Smooth muscle cell (in vitro differentiated cells): ENCODE measurements at regions not wholly inside any gene's neighbourhood (a gene's known extent, or its start where the extent isn't known, plus 50 kb on each side); places are given as distances from the start of the nearest gene placed in this dataset.

Experiments
- DNase-seq: peaks from one replicate; lab custom pipeline; 2025; ENCODE audit not compliant: unreplicated experiment; lab: John Stamatoyannopoulos, UW
- H2AFZ ChIP-seq: fragments of 200-600 bp; sonication (generic); 2 replicates; pipeline ENCODE4 v1.6.0; 2016; ENCODE audit warnings: antibody characterized with exemption, low read depth, mild to moderate bottlenecking
- H3F3A ChIP-seq: fragments of 200-600 bp; sonication (generic); 2 replicates; pipeline ENCODE4 v1.6.0; 2017; ENCODE audit warnings: antibody characterized with exemption, low read depth
- H3K27ac ChIP-seq: fragments of 200-600 bp; sonication (generic); 2 replicates; pipeline ENCODE4 v1.5.1; 2016; ENCODE audit warnings: low read depth, mild to moderate bottlenecking
- H3K27me3 ChIP-seq: fragments of 200-600 bp; sonication (generic); 2 replicates; pipeline ENCODE4 v1.6.1; 2016; ENCODE audit warnings: low read depth, mild to moderate bottlenecking
- H3K36me3 ChIP-seq: fragments of 200-600 bp; sonication (generic); 2 replicates; pipeline ENCODE4 v1.5.1; 2016; ENCODE audit warnings: low read depth
- H3K4me1 ChIP-seq: fragments of 200-600 bp; sonication (generic); 2 replicates; pipeline ENCODE4 v1.5.1; 2016; ENCODE audit warnings: low read depth
- H3K4me2 ChIP-seq: fragments of 200-600 bp; sonication (generic); 2 replicates; pipeline ENCODE4 v1.6.0; 2016; ENCODE audit warnings: mild to moderate bottlenecking
- H3K4me3 ChIP-seq: fragments of 200-600 bp; sonication (generic); 2 replicates; pipeline ENCODE4 v1.5.1; 2016; ENCODE audit warnings: mild to moderate bottlenecking
- H3K79me2 ChIP-seq: fragments of 200-600 bp; sonication (generic); 2 replicates; pipeline ENCODE4 v1.6.0; 2016; ENCODE audit warnings: low read depth, mild to moderate bottlenecking
- H3K9ac ChIP-seq: fragments of 200-600 bp; sonication (generic); 2 replicates; pipeline ENCODE4 v1.6.0; 2016; ENCODE audit warnings: low read depth
- H3K9me3 ChIP-seq: fragments of 200-600 bp; sonication (generic); replicated peaks from 2 replicates; pipeline ENCODE4 v1.5.1; 2016; ENCODE audit warnings: low read depth
- H4K20me1 ChIP-seq: fragments of 200-600 bp; sonication (generic); 2 replicates; pipeline ENCODE4 v1.6.0; 2016; ENCODE audit warnings: low read depth
- CTCF ChIP-seq: fragments of 200-600 bp; sonication (generic); IDR thresholded peaks from 2 replicates; pipeline ENCODE4 v1.5.1; 2017; ENCODE audit warnings: borderline replicate concordance, mild to moderate bottlenecking, antibody characterized with exemption; ENCODE audit not compliant: insufficient read depth, poor library complexity, severe bottlenecking
- WGBS: methylation state at CpG from one replicate; pipeline ENCODE4 v1.1.7; 2016; ENCODE audit warnings: low lambda C conversion rate; 5-methylcytosine and 5-hydroxymethylcytosine counted together

GRCh38 chr13:21945195-21945594, 274.3 kb downstream of the FGF9 start:
- Histone ChIP-seq H3K4me1 (no peaks in the 10 kb centered on the region), H3K4me2 (no peak overlapping the region), H3K27ac (no peak overlapping the region), H3F3A (no peaks in the 10 kb centered on the region), H3K9ac (no peak overlapping the region), H3K4me3 (no peak overlapping the region), H3K27me3 (no peaks in the 10 kb centered on the region), H3K36me3 (no peaks in the 10 kb centered on the region), H2AFZ (no peak overlapping the region), H3K79me2 (no peaks in the 10 kb centered on the region), H4K20me1 (no peaks in the 10 kb centered on the region), H3K9me3 (no peaks in the 10 kb centered on the region)
- 85% methylated on average over 3 of the region's 3 CpGs for WGBS
- no peak for DNase-seq
- no peak for TF ChIP-seq CTCF

GRCh38 chr13:21946964-21947363, 276.1 kb downstream of the FGF9 start:
- H3F3A ChIP-seq = no peaks in the 10 kb centered on the region
- TF ChIP-seq CTCF = no peak
- no peak overlapping the region for H3K4me3 ChIP-seq
- no peaks in the 10 kb centered on the region for H3K79me2 ChIP-seq
- H3K4me2 ChIP-seq = no peak overlapping the region
- 94% methylated on average over 6 of the region's 6 CpGs for WGBS
- no peak overlapping the region for H2AFZ ChIP-seq
- no peaks in the 10 kb centered on the region for H3K36me3 ChIP-seq
- no peak for DNase-seq
- no peaks in the 10 kb centered on the region for H4K20me1 ChIP-seq
- no peaks in the 10 kb centered on the region for H3K27me3 ChIP-seq
- no peaks in the 10 kb centered on the region for H3K9me3 ChIP-seq
- H3K27ac ChIP-seq = no peak overlapping the region
- no peaks in the 10 kb centered on the region for H3K4me1 ChIP-seq
- H3K9ac ChIP-seq = no peak overlapping the region

- no peaks in the 10 kb centered on the region for H3K9me3 ChIP-seq
- no peaks in the 10 kb centered on the region for H3K36me3 ChIP-seq
- no peak overlapping the region for H3K4me3 ChIP-seq
- no peaks in the 10 kb centered on the region for H4K20me1 ChIP-seq
- no peaks in the 10 kb centered on the region for H3F3A ChIP-seq
- no peak overlapping the region for H3K9ac ChIP-seq
- H2AFZ ChIP-seq = no peak overlapping the region
- WGBS = 84% methylated on average over 15 of the region's 15 CpGs
- no peaks in the 10 kb centered on the region for H3K4me1 ChIP-seq
- no peak for TF ChIP-seq CTCF
- no peak overlapping the region for H3K27ac ChIP-seq
- H3K4me2 ChIP-seq = no peak overlapping the region
- DNase-seq = no peak
- H3K27me3 ChIP-seq = no peaks in the 10 kb centered on the region
- H3K79me2 ChIP-seq = no peaks in the 10 kb centered on the region
These were observed 278.0 kb downstream of the FGF9 start for GRCh38 chr13:21948769-21949474.

- Histone ChIP-seq H3K36me3 (no peaks in the 10 kb centered on the region), H3K4me1 (no peaks in the 10 kb centered on the region), H3K4me2 (no peak overlapping the region), H3K27me3 (no peaks in the 10 kb centered on the region), H3K9me3 (no peaks in the 10 kb centered on the region), H3K9ac (no peak overlapping the region), H3K4me3 (no peak overlapping the region), H3F3A (no peaks in the 10 kb centered on the region), H3K79me2 (no peaks in the 10 kb centered on the region), H3K27ac (no peak overlapping the region), H2AFZ (no peak overlapping the region), H4K20me1 (no peaks in the 10 kb centered on the region)
- 57% methylated on average over 6 of the region's 6 CpGs for WGBS
- TF ChIP-seq CTCF = no peak
- no peak for DNase-seq
These were observed 279.1 kb downstream of the FGF9 start for GRCh38 chr13:21949818-21950429.
